NT2/D1 (cell line): ENCODE measurements at regions not wholly inside any gene's neighbourhood (a gene's known extent, or its start where the extent isn't known, plus 50 kb on each side); places are given as distances from the start of the nearest gene placed in this dataset.

Experiments used
- DNase-seq: peaks from one replicate; pipeline ENCODE4 v3.0.0-alpha.2; 2011; ENCODE audit warnings: low read depth, low spot score
- H3K27me3 ChIP-seq: 2 replicates; pipeline ENCODE4 v1.6.0; 2011; ENCODE audit warnings: mild to moderate bottlenecking; ENCODE audit not compliant: insufficient read length, insufficient read depth
- H3K36me3 ChIP-seq: 2 replicates; pipeline ENCODE4 v1.6.1; 2011; ENCODE audit warnings: mild to moderate bottlenecking, low read length, mixed read lengths; ENCODE audit not compliant: insufficient read depth, insufficient read length
- H3K4me1 ChIP-seq: 2 replicates; pipeline ENCODE4 v1.5.1; 2011; ENCODE audit not compliant: insufficient read depth, insufficient read length
- H3K4me3 ChIP-seq: 2 replicates; pipeline ENCODE4 v1.5.1; 2011; ENCODE audit warnings: low read depth; ENCODE audit not compliant: insufficient read length
- H3K9ac ChIP-seq: 2 replicates; pipeline ENCODE4 v1.6.0; 2011; ENCODE audit warnings: low read depth; ENCODE audit not compliant: insufficient read length
- H3K9me3 ChIP-seq: 2 replicates; pipeline ENCODE4 v1.5.1; 2011; ENCODE audit warnings: mild to moderate bottlenecking, low read length; ENCODE audit not compliant: insufficient read depth
- SUZ12 ChIP-seq: IDR thresholded peaks from 2 replicates; pipeline ENCODE4 v1.6.1; 2011; ENCODE audit not compliant: insufficient read length, insufficient read depth; ENCODE audit errors: extremely low read depth
- YY1 ChIP-seq: IDR thresholded peaks from 2 replicates; pipeline ENCODE4 v1.6.1; 2011; ENCODE audit not compliant: insufficient read length, insufficient read depth
- ZNF274 ChIP-seq: IDR thresholded peaks from 2 replicates; pipeline ENCODE4 v1.6.1; 2011; ENCODE audit warnings: mild to moderate bottlenecking, low read depth, low read length

DNA sequence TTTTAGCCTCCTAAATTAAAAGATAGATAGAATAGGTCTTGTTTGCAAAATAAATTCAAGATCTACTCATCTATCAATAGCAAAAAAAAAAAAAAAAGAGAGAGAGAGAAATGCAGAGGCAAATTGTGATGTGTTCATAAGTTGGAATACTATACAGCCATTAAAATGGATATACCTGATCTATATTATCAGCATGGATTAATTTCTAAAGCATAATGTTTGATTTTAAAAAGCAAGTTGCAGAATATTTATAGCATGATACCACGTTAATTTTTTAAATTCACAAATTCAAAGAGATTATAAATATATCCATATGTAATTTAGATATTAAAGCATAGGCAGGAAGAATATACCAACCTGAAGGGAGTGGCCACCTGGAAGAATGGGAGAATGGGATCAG is 114.9 kb upstream of the PTPRT start:
- H3K4me3 ChIP-seq = no peak overlapping the region
- H3K27me3 ChIP-seq = no peaks in the 10 kb centered on the region
- no peaks in the 10 kb centered on the region for H3K36me3 ChIP-seq
- H3K4me1 ChIP-seq = no peaks in the 10 kb centered on the region
- no peak overlapping the region for H3K9ac ChIP-seq
- no peak for DNase-seq
- H3K9me3 ChIP-seq = peaks cover 17% of the 10 kb centered on the region; the same call in 1 of the 2 replicates
- no peak for TF ChIP-seq YY1
- no peak for TF ChIP-seq ZNF274
- TF ChIP-seq SUZ12 = no peak

DNA sequence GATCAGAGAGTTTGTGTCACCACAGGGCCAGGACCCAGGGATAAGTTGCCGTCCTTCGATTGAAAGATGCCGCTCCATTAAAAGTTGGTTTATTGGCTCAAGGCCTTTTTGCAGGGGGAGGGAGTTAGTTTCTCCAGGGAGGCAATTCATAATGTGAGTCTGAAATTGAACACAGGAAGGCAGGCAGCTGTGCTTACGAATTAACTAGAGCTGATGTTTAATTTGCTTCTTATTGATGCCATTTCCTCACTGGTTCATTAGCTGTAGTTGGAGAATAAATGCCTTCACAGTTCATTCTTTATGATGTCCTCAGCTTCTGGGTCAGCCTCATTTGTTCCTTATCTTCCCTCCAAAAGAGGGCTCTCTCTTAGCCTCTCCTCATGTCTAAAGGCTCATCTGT is 113.2 kb upstream of the PTPRT start:
- Histone ChIP-seq H3K4me3 (no peak overlapping the region), H3K9me3 (peaks cover 1% of the 10 kb centered on the region; the same call in 1 of the 2 replicates), H3K9ac (no peak overlapping the region), H3K4me1 (no peaks in the 10 kb centered on the region), H3K36me3 (no peaks in the 10 kb centered on the region), H3K27me3 (no peaks in the 10 kb centered on the region)
- no peak for DNase-seq
- no peak for TF ChIP-seq SUZ12
- TF ChIP-seq ZNF274 = no peak
- TF ChIP-seq YY1 = no peak

DNA sequence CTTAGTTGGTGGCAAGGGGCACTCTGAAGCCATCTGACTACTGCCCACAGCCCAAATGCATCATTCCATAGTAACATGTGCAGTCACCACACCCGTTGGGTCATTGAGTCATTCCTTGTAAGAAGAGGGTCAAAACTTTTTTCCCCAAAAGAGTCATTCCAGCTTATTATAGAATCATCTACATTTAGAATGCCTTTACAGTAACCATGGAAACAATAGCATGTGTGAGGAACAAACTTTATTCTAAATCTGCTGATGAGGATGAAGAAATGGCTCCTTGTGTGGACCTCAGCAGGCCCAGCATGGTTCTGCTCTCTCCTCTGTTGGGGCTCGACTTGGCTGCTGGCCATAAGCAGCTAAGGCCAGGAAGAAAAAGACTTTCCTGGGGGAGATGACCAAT is 111.2 kb upstream of the PTPRT start:
- no peaks in the 10 kb centered on the region for H3K36me3 ChIP-seq
- no peak for TF ChIP-seq YY1
- no peak for TF ChIP-seq SUZ12

DNA sequence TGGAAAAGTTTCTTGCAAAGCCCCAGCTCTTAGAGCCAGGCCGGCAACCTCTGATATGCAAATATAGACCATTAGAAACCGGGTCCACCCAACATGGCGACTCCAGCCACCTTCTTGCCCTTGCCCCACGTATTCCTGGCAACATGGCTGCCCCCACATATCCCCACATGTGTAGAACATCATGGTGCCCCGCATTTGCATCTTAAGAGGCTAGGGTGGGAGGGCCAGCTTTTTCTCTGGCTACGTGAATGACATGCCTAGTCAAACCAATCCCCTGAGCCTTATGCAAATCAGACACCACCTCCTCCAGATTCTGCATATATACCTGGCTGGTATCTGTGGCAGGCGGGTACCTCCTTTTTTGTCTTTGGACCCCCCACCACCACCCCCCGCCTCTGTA is 106.1 kb upstream of the PTPRT start:
- Histone ChIP-seq H3K27me3 (no peaks in the 10 kb centered on the region), H3K36me3 (no peaks in the 10 kb centered on the region), H3K4me3 (no peak overlapping the region), H3K9ac (no peak overlapping the region), H3K9me3 (peaks cover 10% of the 10 kb centered on the region; the same call in 1 of the 2 replicates), H3K4me1 (peaks cover 12% of the 10 kb centered on the region)
- TF ChIP-seq YY1 = no peak
- no peak for TF ChIP-seq SUZ12
- no peak for TF ChIP-seq ZNF274
- no peak for DNase-seq

More for the DNA sequence above, 111.2 kb upstream of the PTPRT start:
- Histone ChIP-seq H3K4me1 (peaks cover 1% of the 10 kb centered on the region), H3K4me3 (no peak overlapping the region), H3K9me3 (0 out of 2 replicates have a peak, but pooled peaks cover 5% of the 10 kb centered on the region), H3K27me3 (no peaks in the 10 kb centered on the region), H3K9ac (no peak overlapping the region)
- no peak for DNase-seq

DNA sequence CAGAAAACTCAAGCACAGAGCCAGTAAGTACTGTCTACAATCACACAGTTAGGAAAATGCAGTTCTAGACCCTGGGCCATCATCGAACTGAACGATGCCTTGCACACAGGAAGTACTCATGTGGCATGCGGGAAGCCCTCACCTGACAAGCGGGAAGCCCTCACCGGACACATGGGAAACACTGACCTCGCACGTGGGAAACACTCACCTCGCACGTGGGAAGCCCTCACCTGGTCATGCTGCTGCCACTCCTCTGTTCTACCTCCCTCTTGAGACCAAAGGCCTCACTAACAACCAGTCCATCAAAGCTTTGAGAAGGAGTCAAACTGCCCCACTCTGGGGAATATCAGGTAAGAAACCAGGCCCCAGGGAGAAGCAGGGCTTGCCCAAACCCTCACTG is 105.6 kb upstream of the PTPRT start:
- Histone ChIP-seq H3K9ac (no peak overlapping the region), H3K36me3 (no peaks in the 10 kb centered on the region)
- TF ChIP-seq ZNF274 = no peak
- TF ChIP-seq YY1 = no peak
- no peak for TF ChIP-seq SUZ12

DNA sequence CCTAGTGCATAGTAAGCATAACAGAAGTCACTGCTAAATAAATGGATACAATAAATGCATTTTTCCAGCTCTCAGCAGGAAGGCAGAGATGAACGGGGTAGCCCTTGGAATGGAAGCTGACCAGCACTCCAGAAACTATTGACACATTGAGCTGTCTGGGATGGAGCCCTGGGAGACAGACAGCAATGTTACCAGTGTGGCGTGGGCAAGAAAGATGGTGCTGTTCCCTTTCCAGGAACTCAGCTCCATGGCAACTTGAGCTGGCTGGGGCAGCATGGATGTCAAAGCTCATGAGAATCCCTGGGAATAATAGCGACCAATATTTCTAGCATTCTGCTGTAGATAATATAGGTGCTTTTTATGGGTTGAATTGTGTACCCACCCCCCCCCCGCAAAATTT is 104.3 kb upstream of the PTPRT start:
- Histone ChIP-seq H3K36me3 (no peaks in the 10 kb centered on the region), H3K9ac (no peak overlapping the region), H3K4me3 (no peak overlapping the region), H3K27me3 (no peaks in the 10 kb centered on the region), H3K4me1 (peaks cover 12% of the 10 kb centered on the region), H3K9me3 (peaks cover 10% of the 10 kb centered on the region; the same call in 1 of the 2 replicates)
- TF ChIP-seq SUZ12 = no peak
- TF ChIP-seq YY1 = no peak
- no peak for TF ChIP-seq ZNF274
- DNase-seq = no peak

More for the DNA sequence above, 105.6 kb upstream of the PTPRT start:
- DNase-seq = no peak
- no peak overlapping the region for H3K4me3 ChIP-seq
- H3K4me1 ChIP-seq = peaks cover 12% of the 10 kb centered on the region
- no peaks in the 10 kb centered on the region for H3K27me3 ChIP-seq
- H3K9me3 ChIP-seq = peaks cover 10% of the 10 kb centered on the region; the same call in 1 of the 2 replicates

DNA sequence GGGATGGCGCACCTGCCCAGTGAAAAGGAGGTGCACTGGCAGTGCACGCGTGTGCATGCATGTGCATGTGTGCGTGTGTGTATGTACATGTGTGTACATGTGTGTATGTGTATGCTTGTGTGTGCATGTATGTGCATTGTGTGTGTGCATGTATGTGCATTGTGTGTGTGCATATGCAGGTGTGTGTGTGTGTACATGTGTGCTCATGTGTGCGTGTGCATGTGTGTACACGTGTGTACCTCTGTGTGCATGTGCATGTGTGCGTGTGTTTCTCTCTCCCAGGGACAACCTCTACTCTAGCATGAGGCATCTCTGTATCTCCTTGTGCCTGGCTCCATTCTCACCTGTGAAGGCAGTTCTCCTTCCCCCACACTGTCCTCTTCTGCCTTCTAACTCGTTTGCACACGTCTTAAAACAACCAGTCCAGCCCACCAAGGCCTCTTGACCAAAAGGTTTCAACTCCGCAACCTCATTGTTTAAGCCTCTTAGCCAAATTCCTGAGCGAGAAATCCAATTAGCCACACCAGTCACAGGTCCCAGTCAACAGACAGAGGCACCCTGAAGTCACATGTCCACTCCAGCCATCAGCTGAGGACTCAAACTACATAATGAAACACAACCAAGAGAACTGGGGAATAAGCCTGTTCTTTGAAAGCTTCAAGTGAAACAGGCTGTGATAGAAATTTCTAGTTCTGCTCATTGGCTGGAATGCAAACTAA is 103.5 kb upstream of the PTPRT start:
- no peaks in the 10 kb centered on the region for H3K36me3 ChIP-seq
- H3K27me3 ChIP-seq = no peaks in the 10 kb centered on the region
- peaks cover 10% of the 10 kb centered on the region; the same call in 1 of the 2 replicates for H3K9me3 ChIP-seq
- TF ChIP-seq SUZ12 = no peak
- no peak for TF ChIP-seq ZNF274
- TF ChIP-seq YY1 = no peak
- DNase-seq = peak; percentile 15
- H3K4me1 ChIP-seq = peaks cover 12% of the 10 kb centered on the region
- no peak overlapping the region for H3K9ac ChIP-seq
- H3K4me3 ChIP-seq = no peak overlapping the region
